Endothelial cell of umbilical vein (primary cell): ENCODE measurements at regions not wholly inside any gene's neighbourhood (a gene's known extent, or its start where the extent isn't known, plus 50 kb on each side); places are given as distances from the start of the nearest gene placed in this dataset.

ENCODE experiments used
- BruUV-seq: library from RNA; stranded (reverse); fragments of 400-500 nt; replicated peaks from 2 replicates; lab custom pipeline; 2021; lab: Mats Ljungman, UMichigan
- CTCF ChIA-PET: fragments of 300-600, 350-600 bp; sonication (Branson Sonifier 250); formaldehyde crosslinking; loops from one replicate; lab custom pipeline; 2021; ENCODE audit warnings: antibody characterized with exemption, inconsistent platforms; lab: Charles Lee
- POLR2A ChIA-PET: fragments of 300-600, 350-600 bp; sonication (Branson Sonifier 250); formaldehyde crosslinking; loops from one replicate; lab custom pipeline; 2021; ENCODE audit warnings: antibody characterized with exemption, inconsistent platforms; lab: Charles Lee
- DNase-seq: peaks from one replicate; pipeline ENCODE4 v3.0.0-alpha.2; 2011; ENCODE audit warnings: low read depth, low spot score
- FAIRE-seq: peaks from 2 replicates; lab custom pipeline; 2011; peaks lifted over from hg19 to GRCh38; lab: Jason Lieb, UNC
- H2AFZ ChIP-seq: 2 replicates; pipeline ENCODE4 v1.6.0; 2012; ENCODE audit warnings: low read depth, low read length, control low read depth, inconsistent platforms
- H3K27ac ChIP-seq: 2 replicates; pipeline ENCODE4 v1.5.1; 2011; ENCODE audit warnings: low read depth, mild to moderate bottlenecking, control low read depth, low read length, moderate library complexity; ENCODE audit not compliant: insufficient read depth
- H3K27me3 ChIP-seq, 2 experiments: 2 replicates each; pipeline versions ENCODE4 v1.6.0 to v1.6.1; 2011; ENCODE audit warnings: low read length in 2 of 2, mixed read lengths in 1 of 2; ENCODE audit not compliant: control insufficient read depth in 2 of 2, insufficient read depth in 2 of 2
- H3K36me3 ChIP-seq, 2 experiments: 2 replicates in 1 of 2; 3 replicates in 1 of 2; pipeline ENCODE4 v1.5.1; 2011; ENCODE audit warnings: low read length in 2 of 2, mild to moderate bottlenecking in 1 of 2, moderate library complexity in 1 of 2; ENCODE audit not compliant: control insufficient read depth in 2 of 2, insufficient read depth in 2 of 2; ENCODE audit errors: extremely low read depth in 1 of 2
- H3K4me1 ChIP-seq: 3 replicates; pipeline ENCODE4 v1.5.1; 2011; ENCODE audit warnings: mild to moderate bottlenecking, low read length; ENCODE audit not compliant: control insufficient read depth, insufficient read depth; ENCODE audit errors: extremely low read depth
- H3K4me2 ChIP-seq: 2 replicates; pipeline ENCODE4 v1.6.1; 2011; ENCODE audit warnings: low read length, control low read depth, mixed read lengths; ENCODE audit not compliant: insufficient read depth
- H3K4me3 ChIP-seq, 3 experiments: fragments of 200-600 bp in 1 of 3; sonication (generic), shearing (Covaris generic) in 1 of 3; replicated peaks in 1 of 3; 2 replicates each; pipeline ENCODE4 v1.5.1; 2011 to 2016; ENCODE audit warnings: control low read depth in 3 of 3, low read length in 3 of 3, mild to moderate bottlenecking in 2 of 3, inconsistent platforms in 1 of 3, low read depth in 1 of 3, moderate library complexity in 1 of 3; ENCODE audit not compliant: insufficient read depth in 1 of 3
- H3K79me2 ChIP-seq: 2 replicates; pipeline ENCODE4 v1.6.0; 2012; ENCODE audit warnings: low read length, inconsistent platforms; ENCODE audit not compliant: control insufficient read depth, insufficient read depth
- H3K9ac ChIP-seq: replicated peaks from 2 replicates; pipeline ENCODE3; 2011; ENCODE audit warnings: low read length, control low read depth; ENCODE audit not compliant: insufficient read depth; ENCODE audit errors: extremely low read depth
- H3K9me1 ChIP-seq: replicated peaks from 3 replicates; pipeline ENCODE4 v1.6.0; 2011; ENCODE audit warnings: mild to moderate bottlenecking, low read length; ENCODE audit not compliant: control insufficient read depth, insufficient read depth; ENCODE audit errors: extremely low read depth
- H3K9me3 ChIP-seq: replicated peaks from 2 replicates; pipeline ENCODE4 v1.5.1; 2012; ENCODE audit warnings: low read length, inconsistent platforms; ENCODE audit not compliant: control insufficient read depth, insufficient read depth
- H4K20me1 ChIP-seq: replicated peaks from 2 replicates; pipeline ENCODE3; 2011; ENCODE audit warnings: mild to moderate bottlenecking, low read length; ENCODE audit not compliant: control insufficient read depth, insufficient read depth; ENCODE audit errors: extremely low read depth
- EZH2 ChIP-seq: IDR thresholded peaks from 2 replicates; pipeline ENCODE4 v1.6.1; 2012; ENCODE audit warnings: borderline replicate concordance, low read depth, mild to moderate bottlenecking, moderate library complexity, low read length, inconsistent platforms; ENCODE audit not compliant: severe bottlenecking
- FOS ChIP-seq: IDR thresholded peaks from 2 replicates; pipeline ENCODE4 v1.6.1; 2011; ENCODE audit warnings: mild to moderate bottlenecking, low read length, moderate library complexity, borderline replicate concordance; ENCODE audit not compliant: insufficient read depth
- POLR2A ChIP-seq: IDR thresholded peaks from 2 replicates; pipeline ENCODE4 v1.6.1; 2012; ENCODE audit warnings: low read depth, mild to moderate bottlenecking, control low read depth, low read length
- POLR2AphosphoS5 ChIP-seq: IDR thresholded peaks from 2 replicates; pipeline ENCODE4 v1.6.1; 2012; ENCODE audit warnings: low read depth, mild to moderate bottlenecking, control low read depth, low read length, moderate library complexity; ENCODE audit not compliant: insufficient read depth
- dilution Hi-C: fragments of 300-500 bp; cut with MboI; formaldehyde crosslinking; loops from one replicate; pipeline ENCODE4 v1.15.0; 2019; ENCODE audit warnings: low sequenced_read_pairs; ENCODE audit not compliant: extremely low pct_ligation_motif_present
- intact Hi-C: fragments of 100-400 bp; cut with micrococcal nuclease; formaldehyde crosslinking; loops from one replicate; pipeline ENCODE4 v1.10.0; 2022
- TF ChIP-seq, protein P1 (sequence below), 2 donors: IDR thresholded peaks; 1 replicate in 1 of 2; 2 replicates in 1 of 2; pipeline ENCODE4 v1.5.1; 2011; ENCODE audit warnings: low read length in 2 of 2, mild to moderate bottlenecking in 2 of 2, moderate library complexity in 2 of 2, control low read depth in 1 of 2, inconsistent platforms in 1 of 2, low read depth in 1 of 2; ENCODE audit not compliant: insufficient read depth in 1 of 2; ENCODE audit errors: extremely low read depth in 1 of 2
- TF ChIP-seq, protein P2 (sequence below): IDR thresholded peaks from 2 replicates; pipeline ENCODE4 v1.6.1; 2011; ENCODE audit not compliant: insufficient read depth, insufficient read length

DNA sequence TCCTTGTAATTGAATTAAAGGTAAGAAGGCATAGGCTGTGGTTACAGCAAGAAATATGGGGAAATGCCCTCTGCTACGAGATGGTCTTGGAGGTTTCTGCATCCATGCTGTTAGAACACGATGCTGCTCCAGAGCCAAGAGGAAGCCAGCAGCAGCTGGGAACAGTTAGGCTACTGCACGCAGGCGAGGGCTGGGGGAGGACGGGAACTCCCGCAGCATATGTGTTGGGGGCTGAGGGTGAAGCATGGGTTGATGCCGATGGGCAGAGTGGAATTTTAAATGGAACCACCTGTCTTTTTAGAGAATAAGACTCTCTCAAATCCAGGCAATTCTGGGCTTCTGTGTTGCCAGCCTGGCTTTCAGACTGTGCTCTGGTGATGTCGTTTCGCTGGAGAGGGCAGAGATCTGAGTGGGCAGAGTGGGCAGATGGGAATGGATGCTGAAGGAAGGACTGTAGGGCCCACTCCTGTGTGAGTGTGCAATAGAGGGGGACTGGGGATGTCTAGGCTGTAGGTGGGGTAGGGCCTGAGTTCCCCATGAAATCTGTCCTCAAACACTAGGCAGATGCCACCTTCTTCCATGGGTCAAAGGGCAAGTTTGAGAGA lies 417.0 kb upstream of the TPM1 start:
- H2AFZ ChIP-seq, result no peak overlapping the region
- no peak overlapping the region for H3K27ac ChIP-seq
- no peak overlapping the region for H3K4me3 ChIP-seq
- TF ChIP-seq POLR2AphosphoS5, result no peak
- no peak for TF ChIP-seq EZH2
- TF ChIP-seq POLR2A, result no peak
- TF ChIP-seq, protein P1, sequence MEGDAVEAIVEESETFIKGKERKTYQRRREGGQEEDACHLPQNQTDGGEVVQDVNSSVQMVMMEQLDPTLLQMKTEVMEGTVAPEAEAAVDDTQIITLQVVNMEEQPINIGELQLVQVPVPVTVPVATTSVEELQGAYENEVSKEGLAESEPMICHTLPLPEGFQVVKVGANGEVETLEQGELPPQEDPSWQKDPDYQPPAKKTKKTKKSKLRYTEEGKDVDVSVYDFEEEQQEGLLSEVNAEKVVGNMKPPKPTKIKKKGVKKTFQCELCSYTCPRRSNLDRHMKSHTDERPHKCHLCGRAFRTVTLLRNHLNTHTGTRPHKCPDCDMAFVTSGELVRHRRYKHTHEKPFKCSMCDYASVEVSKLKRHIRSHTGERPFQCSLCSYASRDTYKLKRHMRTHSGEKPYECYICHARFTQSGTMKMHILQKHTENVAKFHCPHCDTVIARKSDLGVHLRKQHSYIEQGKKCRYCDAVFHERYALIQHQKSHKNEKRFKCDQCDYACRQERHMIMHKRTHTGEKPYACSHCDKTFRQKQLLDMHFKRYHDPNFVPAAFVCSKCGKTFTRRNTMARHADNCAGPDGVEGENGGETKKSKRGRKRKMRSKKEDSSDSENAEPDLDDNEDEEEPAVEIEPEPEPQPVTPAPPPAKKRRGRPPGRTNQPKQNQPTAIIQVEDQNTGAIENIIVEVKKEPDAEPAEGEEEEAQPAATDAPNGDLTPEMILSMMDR (IDR thresholded peaks at IDR 0.05; ENCODE audit: extremely low read depth in 1 of 2, insufficient read depth in 1 of 2, low read depth in 1 of 2, low read length in 2 of 2), result no peak
- TF ChIP-seq FOS, result no peak
- BruUV-seq, result no TSS peak
- CTCF ChIA-PET, result no interaction called here
- no peaks in the 10 kb centered on the region for H3K36me3 ChIP-seq
- intact Hi-C loops (no loop called here), dilution Hi-C loops (no loop called here)
- H3K9me3 ChIP-seq, result no peaks in the 10 kb centered on the region
- no peaks in the 10 kb centered on the region for H4K20me1 ChIP-seq
- H3K79me2 ChIP-seq, result no peaks in the 10 kb centered on the region
- FAIRE-seq, result no peak
- H3K27me3 ChIP-seq, result peaks cover 0 to 1% of the 10 kb centered on the region in 2 experiments
- H3K9ac ChIP-seq, result no peak overlapping the region
- H3K4me1 ChIP-seq, result no peaks in the 10 kb centered on the region
- no peaks in the 10 kb centered on the region for H3K9me1 ChIP-seq
- H3K4me2 ChIP-seq, result no peak overlapping the region
- DNase-seq, result no peak
- POLR2A ChIA-PET, result no interaction called here

DNA sequence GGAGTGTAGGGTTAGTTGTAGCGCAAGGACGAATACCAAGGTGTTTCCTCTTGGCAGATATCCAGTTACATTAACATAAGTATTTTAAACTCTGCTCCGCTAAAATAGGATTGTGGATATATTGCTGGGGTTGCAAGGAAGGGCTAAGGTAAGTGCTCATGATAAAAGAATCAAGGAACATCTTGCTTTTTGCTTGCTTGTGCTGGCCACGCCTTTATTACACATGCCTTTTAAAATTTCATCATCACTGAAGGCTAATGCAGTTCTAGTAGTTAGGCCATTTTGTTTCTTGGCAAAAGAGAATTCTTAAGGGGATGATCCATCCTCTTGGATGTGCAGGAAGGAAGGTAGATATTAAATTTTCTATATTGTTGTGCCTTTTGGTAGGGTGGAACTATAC lies 415.6 kb upstream of the TPM1 start:
- BruUV-seq, result no TSS peak
- Histone ChIP-seq H3K4me1 (no peaks in the 10 kb centered on the region), H3K9me1 (no peaks in the 10 kb centered on the region), H3K9me3 (no peaks in the 10 kb centered on the region), H4K20me1 (no peaks in the 10 kb centered on the region), H3K27ac (no peak overlapping the region), H3K4me2 (no peak overlapping the region), H3K9ac (no peak overlapping the region), H3K4me3 (no peak overlapping the region), H2AFZ (no peak overlapping the region), H3K27me3 (peaks cover 0 to 1% of the 10 kb centered on the region in 2 experiments), H3K79me2 (no peaks in the 10 kb centered on the region), H3K36me3 (no peaks in the 10 kb centered on the region)
- ChIA-PET CTCF (no interaction called here), POLR2A (no interaction called here)
- dilution Hi-C loops (no loop called here), intact Hi-C loops (no loop called here)
- TF ChIP-seq POLR2A, result no peak
- TF ChIP-seq, protein P1 (IDR thresholded peaks at IDR 0.05; ENCODE audit: extremely low read depth in 1 of 2, insufficient read depth in 1 of 2, low read depth in 1 of 2, low read length in 2 of 2), result no peak
- no peak for TF ChIP-seq POLR2AphosphoS5
- TF ChIP-seq, protein P2, sequence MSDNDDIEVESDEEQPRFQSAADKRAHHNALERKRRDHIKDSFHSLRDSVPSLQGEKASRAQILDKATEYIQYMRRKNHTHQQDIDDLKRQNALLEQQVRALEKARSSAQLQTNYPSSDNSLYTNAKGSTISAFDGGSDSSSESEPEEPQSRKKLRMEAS, result no peak
- no peak for TF ChIP-seq FOS
- no peak for FAIRE-seq
- no peak for DNase-seq
